ENCODE measurements at regions not wholly inside any gene's neighbourhood (a gene's known extent, or its start where the extent isn't known, plus 50 kb on each side); places are given as distances from the start of the nearest gene placed in this dataset.

DNA sequence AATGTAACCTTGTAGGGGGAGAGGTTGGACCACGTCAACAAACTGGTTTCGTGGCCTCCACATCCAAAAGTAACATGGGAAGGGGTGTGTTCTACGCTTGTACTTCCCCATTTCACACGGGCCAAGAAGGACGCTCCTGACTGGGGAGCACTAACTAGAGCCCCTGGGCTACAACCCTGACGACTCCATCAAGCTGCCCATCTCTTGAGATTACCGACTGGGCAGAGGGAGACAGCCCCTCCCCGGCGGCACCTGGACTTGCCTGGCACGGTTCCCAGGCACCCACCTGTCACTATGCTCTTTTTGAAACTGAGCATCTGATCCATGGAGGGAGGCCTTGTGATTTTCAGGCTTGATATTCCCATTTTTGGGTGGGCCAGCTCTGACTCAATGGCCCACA lies 68.5 kb downstream of the SHANK2 start (continued):
- TF ChIP-seq, protein P1, sequence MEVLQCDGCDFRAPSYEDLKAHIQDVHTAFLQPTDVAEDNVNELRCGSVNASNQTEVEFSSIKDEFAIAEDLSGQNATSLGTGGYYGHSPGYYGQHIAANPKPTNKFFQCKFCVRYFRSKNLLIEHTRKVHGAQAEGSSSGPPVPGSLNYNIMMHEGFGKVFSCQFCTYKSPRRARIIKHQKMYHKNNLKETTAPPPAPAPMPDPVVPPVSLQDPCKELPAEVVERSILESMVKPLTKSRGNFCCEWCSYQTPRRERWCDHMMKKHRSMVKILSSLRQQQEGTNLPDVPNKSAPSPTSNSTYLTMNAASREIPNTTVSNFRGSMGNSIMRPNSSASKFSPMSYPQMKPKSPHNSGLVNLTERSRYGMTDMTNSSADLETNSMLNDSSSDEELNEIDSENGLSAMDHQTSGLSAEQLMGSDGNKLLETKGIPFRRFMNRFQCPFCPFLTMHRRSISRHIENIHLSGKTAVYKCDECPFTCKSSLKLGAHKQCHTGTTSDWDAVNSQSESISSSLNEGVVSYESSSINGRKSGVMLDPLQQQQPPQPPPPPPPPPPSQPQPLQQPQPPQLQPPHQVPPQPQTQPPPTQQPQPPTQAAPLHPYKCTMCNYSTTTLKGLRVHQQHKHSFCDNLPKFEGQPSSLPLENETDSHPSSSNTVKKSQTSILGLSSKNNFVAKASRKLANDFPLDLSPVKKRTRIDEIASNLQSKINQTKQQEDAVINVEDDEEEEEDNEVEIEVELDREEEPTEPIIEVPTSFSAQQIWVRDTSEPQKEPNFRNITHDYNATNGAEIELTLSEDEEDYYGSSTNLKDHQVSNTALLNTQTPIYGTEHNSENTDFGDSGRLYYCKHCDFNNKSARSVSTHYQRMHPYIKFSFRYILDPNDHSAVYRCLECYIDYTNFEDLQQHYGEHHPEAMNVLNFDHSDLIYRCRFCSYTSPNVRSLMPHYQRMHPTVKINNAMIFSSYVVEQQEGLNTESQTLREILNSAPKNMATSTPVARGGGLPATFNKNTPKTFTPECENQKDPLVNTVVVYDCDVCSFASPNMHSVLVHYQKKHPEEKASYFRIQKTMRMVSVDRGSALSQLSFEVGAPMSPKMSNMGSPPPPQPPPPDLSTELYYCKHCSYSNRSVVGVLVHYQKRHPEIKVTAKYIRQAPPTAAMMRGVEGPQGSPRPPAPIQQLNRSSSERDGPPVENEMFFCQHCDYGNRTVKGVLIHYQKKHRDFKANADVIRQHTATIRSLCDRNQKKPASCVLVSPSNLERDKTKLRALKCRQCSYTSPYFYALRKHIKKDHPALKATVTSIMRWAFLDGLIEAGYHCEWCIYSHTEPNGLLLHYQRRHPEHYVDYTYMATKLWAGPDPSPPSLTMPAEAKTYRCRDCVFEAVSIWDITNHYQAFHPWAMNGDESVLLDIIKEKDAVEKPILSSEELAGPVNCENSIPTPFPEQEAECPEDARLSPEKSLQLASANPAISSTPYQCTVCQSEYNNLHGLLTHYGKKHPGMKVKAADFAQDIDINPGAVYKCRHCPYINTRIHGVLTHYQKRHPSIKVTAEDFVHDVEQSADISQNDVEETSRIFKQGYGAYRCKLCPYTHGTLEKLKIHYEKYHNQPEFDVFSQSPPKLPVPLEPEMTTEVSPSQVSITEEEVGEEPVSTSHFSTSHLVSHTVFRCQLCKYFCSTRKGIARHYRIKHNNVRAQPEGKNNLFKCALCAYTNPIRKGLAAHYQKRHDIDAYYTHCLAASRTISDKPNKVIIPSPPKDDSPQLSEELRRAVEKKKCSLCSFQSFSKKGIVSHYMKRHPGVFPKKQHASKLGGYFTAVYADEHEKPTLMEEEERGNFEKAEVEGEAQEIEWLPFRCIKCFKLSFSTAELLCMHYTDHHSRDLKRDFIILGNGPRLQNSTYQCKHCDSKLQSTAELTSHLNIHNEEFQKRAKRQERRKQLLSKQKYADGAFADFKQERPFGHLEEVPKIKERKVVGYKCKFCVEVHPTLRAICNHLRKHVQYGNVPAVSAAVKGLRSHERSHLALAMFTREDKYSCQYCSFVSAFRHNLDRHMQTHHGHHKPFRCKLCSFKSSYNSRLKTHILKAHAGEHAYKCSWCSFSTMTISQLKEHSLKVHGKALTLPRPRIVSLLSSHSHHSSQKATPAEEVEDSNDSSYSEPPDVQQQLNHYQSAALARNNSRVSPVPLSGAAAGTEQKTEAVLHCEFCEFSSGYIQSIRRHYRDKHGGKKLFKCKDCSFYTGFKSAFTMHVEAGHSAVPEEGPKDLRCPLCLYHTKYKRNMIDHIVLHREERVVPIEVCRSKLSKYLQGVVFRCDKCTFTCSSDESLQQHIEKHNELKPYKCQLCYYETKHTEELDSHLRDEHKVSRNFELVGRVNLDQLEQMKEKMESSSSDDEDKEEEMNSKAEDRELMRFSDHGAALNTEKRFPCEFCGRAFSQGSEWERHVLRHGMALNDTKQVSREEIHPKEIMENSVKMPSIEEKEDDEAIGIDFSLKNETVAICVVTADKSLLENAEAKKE (CRISPR knock-in tag; IDR thresholded peaks at IDR 0.05), result no peak
- TF ChIP-seq CREB1 (CRISPR knock-in tag; IDR thresholded peaks at IDR 0.05; ENCODE audit: low read depth), result no peak
- no peak for TF ChIP-seq STAT1 (IDR thresholded peaks at IDR 0.05; ENCODE audit: unreplicated experiment)
- no peak for TF ChIP-seq ZNF331 (CRISPR knock-in tag; IDR thresholded peaks at IDR 0.05; ENCODE audit: low read depth)
- no peak for TF ChIP-seq EZH2 (IDR thresholded peaks at IDR 0.05; ENCODE audit: low read depth, unreplicated experiment)

DNA sequence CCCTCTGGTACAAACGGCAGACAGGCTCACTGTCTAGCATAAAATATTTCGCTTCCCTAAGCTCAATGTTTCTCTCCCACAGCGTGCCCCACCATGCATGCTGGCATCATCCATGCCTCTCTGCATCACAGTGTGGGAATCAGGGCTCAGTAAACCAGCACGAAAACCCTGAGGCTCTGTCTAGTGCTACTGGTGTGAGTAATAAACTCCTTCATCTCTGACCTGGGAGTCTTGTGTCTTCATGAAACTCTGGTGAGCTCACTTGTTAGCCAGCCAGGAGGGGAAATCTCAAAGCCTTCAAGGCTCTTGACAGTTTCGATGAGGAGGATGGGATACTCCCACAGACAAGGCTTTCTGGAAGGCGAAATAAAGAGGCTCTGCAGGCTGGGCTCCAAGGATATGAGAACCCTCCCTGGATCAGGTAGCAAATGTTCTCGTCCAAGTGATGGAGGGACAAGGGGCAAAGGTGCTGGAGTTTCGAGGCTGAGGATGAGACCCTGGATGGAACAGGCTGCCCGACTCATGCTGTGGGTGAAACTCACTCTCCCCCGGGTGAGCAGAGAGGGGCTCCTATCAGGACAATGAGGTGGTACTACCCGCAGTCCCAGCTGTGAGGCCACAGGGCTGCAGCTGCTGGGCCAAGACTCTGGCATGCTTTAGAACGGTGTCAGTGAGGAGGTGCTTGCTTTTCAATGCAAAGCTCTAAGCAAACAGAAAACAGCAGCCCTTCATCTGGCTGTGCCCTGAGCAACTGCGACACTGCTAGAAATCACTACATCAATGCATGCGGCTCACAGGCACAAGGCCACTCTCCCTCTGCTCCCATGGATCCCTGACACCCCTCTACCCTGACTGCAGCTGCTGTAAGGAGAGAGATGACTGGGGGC lies 69.3 kb downstream of the SHANK2 start:
- no peaks in the 10 kb centered on the region for H3F3A ChIP-seq (replicated peaks; ENCODE audit: low read depth)
- H3K9me3 Mint-ChIP-seq, result 0 out of 3 replicates have a peak, but pooled peaks cover 2% of the 10 kb centered on the region
- no peak overlapping the region for H2AFZ ChIP-seq
- peaks cover 74% of the 10 kb centered on the region for H3K79me2 ChIP-seq (replicated peaks; ENCODE audit: insufficient read depth)
- no peaks in the 10 kb centered on the region for H3K27me3 ChIP-seq (ENCODE audit: insufficient read depth)
- H3K4me1 ChIP-seq (ENCODE audit: insufficient read depth), result peaks cover 22% of the 10 kb centered on the region
- peaks cover 20% of the 10 kb centered on the region for H4K20me1 ChIP-seq (replicated peaks; ENCODE audit: insufficient read depth)
- no peak for DNase-seq (ENCODE audit: low spot score)
- peaks cover 33% of the 10 kb centered on the region for H3K36me3 Mint-ChIP-seq (ENCODE audit: low read depth)
- H3K9me2 ChIP-seq (ENCODE audit: insufficient read depth), result no peaks in the 10 kb centered on the region; the same call in 1 of the 2 replicates
- peak; percentile 59 for ATAC-seq
- H3K27ac Mint-ChIP-seq, result no peak overlapping the region
- H3K4me3 ChIP-seq, result no peak overlapping the region
- H3K4me3 Mint-ChIP-seq, result no peak overlapping the region
- H3K27me3 Mint-ChIP-seq (ENCODE audit: insufficient read depth, low read depth, poor library complexity), result peaks cover 7% of the 10 kb centered on the region
- no peak overlapping the region for H3K4me2 ChIP-seq
- no peaks in the 10 kb centered on the region for H3K36me3 ChIP-seq (ENCODE audit: insufficient read depth)
- peaks cover 44% of the 10 kb centered on the region for H3K4me1 Mint-ChIP-seq
- H3K27ac ChIP-seq (ENCODE audit: low read depth), result no peak overlapping the region
- TF ChIP-seq STAT1 (IDR thresholded peaks at IDR 0.05; ENCODE audit: unreplicated experiment), result no peak
- TF ChIP-seq EZH2 (IDR thresholded peaks at IDR 0.05; ENCODE audit: low read depth, unreplicated experiment), result no peak
- TF ChIP-seq CREB1 (CRISPR knock-in tag; IDR thresholded peaks at IDR 0.05; ENCODE audit: low read depth), result no peak
- no peak for TF ChIP-seq ZNF331 (CRISPR knock-in tag; IDR thresholded peaks at IDR 0.05; ENCODE audit: low read depth)
- TF ChIP-seq, protein P1 (CRISPR knock-in tag; IDR thresholded peaks at IDR 0.05), result no peak
- no peak for TF ChIP-seq NANOG (IDR thresholded peaks at IDR 0.05; ENCODE audit: borderline replicate concordance)
